ENCODE measurements at regions not wholly inside any gene's neighbourhood (a gene's known extent, or its start where the extent isn't known, plus 50 kb on each side); places are given as distances from the start of the nearest gene placed in this dataset.

DNA sequence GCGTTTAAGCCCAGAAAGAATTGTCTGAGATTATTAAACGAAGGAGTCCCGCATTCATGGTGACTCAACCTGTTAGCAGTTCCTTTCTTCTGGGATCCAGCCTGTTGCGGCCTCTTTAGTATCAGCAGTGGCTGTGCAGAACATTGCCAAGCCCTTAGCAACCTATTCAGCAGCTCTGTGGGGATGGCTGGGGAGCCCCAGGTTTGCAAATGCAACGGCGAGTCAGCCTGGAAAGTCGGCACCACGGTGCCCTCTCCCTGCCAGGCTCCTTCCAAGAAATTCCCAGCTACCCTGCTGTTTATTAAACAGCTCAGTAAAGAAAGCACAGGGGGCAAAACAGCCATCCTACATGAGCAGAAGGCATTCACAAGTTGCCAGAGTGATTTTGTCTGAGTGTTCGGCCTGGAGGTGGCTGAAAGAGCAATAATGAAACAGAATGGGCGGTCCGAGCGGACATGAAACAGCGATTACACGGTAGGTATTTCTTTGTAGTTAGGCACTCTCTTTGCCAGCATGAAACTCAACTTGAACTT, 198.3 kb downstream of the BAMBI start:
- Histone ChIP-seq H3K36me3 (ENCODE audit: insufficient read depth, insufficient read length, low read length) (no peaks in the 10 kb centered on the region), H3K4me3 (ENCODE audit: insufficient read length, low read depth) (peak overlapping the region; percentile 36), H3K4me1 (ENCODE audit: insufficient read depth, insufficient read length) (no peaks in the 10 kb centered on the region), H3K9ac (ENCODE audit: insufficient read length, low read depth) (peak overlapping the region; percentile 7), H3K9me3 (ENCODE audit: insufficient read depth, low read length) (no peaks in the 10 kb centered on the region), H3K27me3 (ENCODE audit: insufficient read depth, insufficient read length) (no peaks in the 10 kb centered on the region)
- TF ChIP-seq ZNF274 (IDR thresholded peaks at IDR 0.05; ENCODE audit: low read depth, low read length) = no peak
- TF ChIP-seq SUZ12 (IDR thresholded peaks at IDR 0.05; ENCODE audit: extremely low read depth, insufficient read depth, insufficient read length) = no peak
- TF ChIP-seq YY1 (IDR thresholded peaks at IDR 0.05; ENCODE audit: insufficient read depth, insufficient read length) = no peak
- peak; percentile 79 for DNase-seq (ENCODE audit: low read depth, low spot score)

DNA sequence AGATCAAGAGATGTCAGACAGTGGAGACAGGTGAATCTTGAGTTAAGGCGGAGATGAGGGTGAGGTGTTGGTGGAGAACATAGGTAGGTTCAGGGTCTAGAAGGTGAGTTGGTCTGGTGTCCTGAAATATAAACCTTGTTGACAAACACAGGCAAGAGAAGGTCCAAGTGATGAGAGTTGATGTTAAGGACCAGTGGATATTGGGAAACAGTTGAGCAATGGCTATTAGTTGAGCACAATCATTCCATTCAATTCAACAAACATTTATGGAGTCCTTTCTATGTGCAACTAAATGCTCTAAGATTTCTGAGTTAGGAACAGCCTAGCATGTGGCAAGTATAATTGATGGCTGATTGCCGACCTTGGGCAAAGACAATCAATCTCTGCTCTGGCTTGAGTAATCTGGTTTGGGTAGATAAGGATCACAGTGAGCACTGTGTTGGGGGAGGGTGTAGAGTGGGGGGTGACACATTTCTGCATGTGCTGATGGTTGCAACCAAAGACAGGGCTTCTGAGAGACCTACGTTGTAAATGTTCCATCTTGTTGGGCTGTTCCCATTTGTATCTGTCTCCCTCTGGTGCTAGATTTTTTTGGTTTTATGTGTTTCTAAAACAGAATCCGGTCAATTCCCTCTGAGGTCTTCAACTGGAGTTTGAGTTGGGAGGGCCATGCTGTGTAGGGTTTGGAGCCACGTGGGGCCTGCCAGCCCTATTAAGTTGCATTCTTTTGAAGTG, 201.1 kb downstream of the BAMBI start:
- H3K9me3 ChIP-seq (ENCODE audit: insufficient read depth, low read length) = no peaks in the 10 kb centered on the region
- TF ChIP-seq YY1 (IDR thresholded peaks at IDR 0.05; ENCODE audit: insufficient read depth, insufficient read length) = no peak
- no peak for TF ChIP-seq ZNF274 (IDR thresholded peaks at IDR 0.05; ENCODE audit: low read depth, low read length)
- TF ChIP-seq SUZ12 (IDR thresholded peaks at IDR 0.05; ENCODE audit: extremely low read depth, insufficient read depth, insufficient read length) = no peak
- no peaks in the 10 kb centered on the region for H3K27me3 ChIP-seq (ENCODE audit: insufficient read depth, insufficient read length)
- no peak for DNase-seq (ENCODE audit: low read depth, low spot score)
- H3K4me1 ChIP-seq (ENCODE audit: insufficient read depth, insufficient read length) = no peaks in the 10 kb centered on the region
- no peaks in the 10 kb centered on the region for H3K36me3 ChIP-seq (ENCODE audit: insufficient read depth, insufficient read length, low read length)
- H3K4me3 ChIP-seq (ENCODE audit: insufficient read length, low read depth) = no peak overlapping the region
- H3K9ac ChIP-seq (ENCODE audit: insufficient read length, low read depth) = no peak overlapping the region

DNA sequence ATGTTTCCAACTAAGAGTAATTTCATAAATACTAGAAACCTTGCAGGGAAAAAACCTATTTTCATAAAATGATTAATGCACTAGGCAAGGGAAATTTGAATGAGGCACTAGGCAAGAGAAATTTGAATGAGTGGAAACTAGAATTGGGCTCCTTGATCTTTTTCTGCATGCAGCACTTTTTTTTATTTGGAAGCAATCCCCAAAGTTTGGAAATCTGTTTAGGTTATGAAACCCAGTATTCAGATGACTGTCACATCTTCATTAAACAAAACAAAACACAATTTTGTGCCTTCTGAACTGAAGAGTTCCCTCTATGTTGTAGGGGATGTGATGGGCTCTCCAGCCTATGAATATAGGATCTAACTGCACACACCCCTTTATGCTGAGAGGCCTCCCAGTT, 201.9 kb downstream of the BAMBI start:
- no peaks in the 10 kb centered on the region for H3K9me3 ChIP-seq (ENCODE audit: insufficient read depth, low read length)
- H3K27me3 ChIP-seq (ENCODE audit: insufficient read depth, insufficient read length) = no peaks in the 10 kb centered on the region
- no peak overlapping the region for H3K4me3 ChIP-seq (ENCODE audit: insufficient read length, low read depth)
- DNase-seq (ENCODE audit: low read depth, low spot score) = no peak
- H3K36me3 ChIP-seq (ENCODE audit: insufficient read depth, insufficient read length, low read length) = no peaks in the 10 kb centered on the region
- H3K9ac ChIP-seq (ENCODE audit: insufficient read length, low read depth) = no peak overlapping the region
- no peaks in the 10 kb centered on the region for H3K4me1 ChIP-seq (ENCODE audit: insufficient read depth, insufficient read length)
- TF ChIP-seq SUZ12 (IDR thresholded peaks at IDR 0.05; ENCODE audit: extremely low read depth, insufficient read depth, insufficient read length) (no peak), ZNF274 (IDR thresholded peaks at IDR 0.05; ENCODE audit: low read depth, low read length) (no peak), YY1 (IDR thresholded peaks at IDR 0.05; ENCODE audit: insufficient read depth, insufficient read length) (no peak)

DNA sequence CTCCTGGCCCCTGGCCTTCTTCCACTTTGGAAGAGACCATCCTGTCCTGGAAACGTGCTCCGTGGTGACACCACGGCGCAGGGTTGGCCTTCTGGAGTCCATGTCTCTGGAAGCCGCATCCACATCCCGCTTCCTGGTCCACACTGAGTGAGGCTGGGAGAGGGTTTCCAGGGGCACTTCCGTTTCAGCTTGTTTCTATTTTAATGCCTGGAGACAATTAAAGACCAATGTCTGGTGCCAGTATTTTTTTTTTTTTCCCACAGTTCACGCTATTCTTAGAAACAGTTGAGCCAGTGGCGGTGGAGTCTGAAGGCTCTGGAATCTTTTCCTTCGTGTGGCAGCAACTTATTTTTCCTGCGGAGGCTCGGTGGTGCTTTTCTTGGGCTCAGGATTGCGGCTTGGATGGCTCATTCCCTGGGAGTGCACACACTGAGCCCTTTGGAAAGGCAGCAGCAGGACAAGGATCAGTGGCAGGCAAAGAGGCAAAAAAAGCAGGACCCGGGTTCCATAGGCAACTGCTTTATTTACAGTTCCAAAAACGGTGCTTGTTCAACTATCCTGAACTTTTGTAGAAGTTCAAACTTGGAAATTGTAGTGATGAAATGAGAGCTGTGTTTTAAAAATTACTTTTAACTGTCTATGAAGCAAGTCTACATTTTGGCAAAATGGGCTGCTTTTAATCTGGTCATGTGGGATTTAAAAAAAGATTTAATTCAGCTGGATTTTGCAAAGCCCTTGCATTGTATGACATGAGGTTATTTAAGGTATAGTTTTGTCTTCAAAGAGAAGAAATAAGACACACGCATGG, 202.8 kb downstream of the BAMBI start:
- Histone ChIP-seq H3K4me3 (ENCODE audit: insufficient read length, low read depth) (no peak overlapping the region), H3K9me3 (ENCODE audit: insufficient read depth, low read length) (no peaks in the 10 kb centered on the region), H3K36me3 (ENCODE audit: insufficient read depth, insufficient read length, low read length) (no peaks in the 10 kb centered on the region), H3K4me1 (ENCODE audit: insufficient read depth, insufficient read length) (no peaks in the 10 kb centered on the region), H3K9ac (ENCODE audit: insufficient read length, low read depth) (no peak overlapping the region), H3K27me3 (ENCODE audit: insufficient read depth, insufficient read length) (no peaks in the 10 kb centered on the region)
- no peak for DNase-seq (ENCODE audit: low read depth, low spot score)
- no peak for TF ChIP-seq YY1 (IDR thresholded peaks at IDR 0.05; ENCODE audit: insufficient read depth, insufficient read length)
- TF ChIP-seq SUZ12 (IDR thresholded peaks at IDR 0.05; ENCODE audit: extremely low read depth, insufficient read depth, insufficient read length) = no peak
- TF ChIP-seq ZNF274 (IDR thresholded peaks at IDR 0.05; ENCODE audit: low read depth, low read length) = no peak

DNA sequence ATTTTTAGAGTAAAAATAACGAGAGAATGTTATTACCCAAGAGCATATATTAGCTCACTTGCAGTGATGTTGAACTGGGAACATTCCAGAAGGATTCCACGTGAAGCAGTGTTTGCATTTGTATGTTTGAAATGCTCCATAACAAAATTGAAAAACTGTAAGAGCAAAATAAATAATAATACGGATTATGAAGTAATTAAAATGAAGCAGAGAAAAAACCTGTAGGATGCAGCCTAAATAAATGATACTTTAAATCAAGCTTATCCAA, 203.3 kb downstream of the BAMBI start:
- Histone ChIP-seq H3K9me3 (ENCODE audit: insufficient read depth, low read length) (no peaks in the 10 kb centered on the region), H3K36me3 (ENCODE audit: insufficient read depth, insufficient read length, low read length) (no peaks in the 10 kb centered on the region), H3K4me3 (ENCODE audit: insufficient read length, low read depth) (no peak overlapping the region), H3K9ac (ENCODE audit: insufficient read length, low read depth) (no peak overlapping the region), H3K4me1 (ENCODE audit: insufficient read depth, insufficient read length) (no peaks in the 10 kb centered on the region), H3K27me3 (ENCODE audit: insufficient read depth, insufficient read length) (no peaks in the 10 kb centered on the region)
- DNase-seq (ENCODE audit: low read depth, low spot score) = no peak
- no peak for TF ChIP-seq SUZ12 (IDR thresholded peaks at IDR 0.05; ENCODE audit: extremely low read depth, insufficient read depth, insufficient read length)
- TF ChIP-seq ZNF274 (IDR thresholded peaks at IDR 0.05; ENCODE audit: low read depth, low read length) = no peak

DNA sequence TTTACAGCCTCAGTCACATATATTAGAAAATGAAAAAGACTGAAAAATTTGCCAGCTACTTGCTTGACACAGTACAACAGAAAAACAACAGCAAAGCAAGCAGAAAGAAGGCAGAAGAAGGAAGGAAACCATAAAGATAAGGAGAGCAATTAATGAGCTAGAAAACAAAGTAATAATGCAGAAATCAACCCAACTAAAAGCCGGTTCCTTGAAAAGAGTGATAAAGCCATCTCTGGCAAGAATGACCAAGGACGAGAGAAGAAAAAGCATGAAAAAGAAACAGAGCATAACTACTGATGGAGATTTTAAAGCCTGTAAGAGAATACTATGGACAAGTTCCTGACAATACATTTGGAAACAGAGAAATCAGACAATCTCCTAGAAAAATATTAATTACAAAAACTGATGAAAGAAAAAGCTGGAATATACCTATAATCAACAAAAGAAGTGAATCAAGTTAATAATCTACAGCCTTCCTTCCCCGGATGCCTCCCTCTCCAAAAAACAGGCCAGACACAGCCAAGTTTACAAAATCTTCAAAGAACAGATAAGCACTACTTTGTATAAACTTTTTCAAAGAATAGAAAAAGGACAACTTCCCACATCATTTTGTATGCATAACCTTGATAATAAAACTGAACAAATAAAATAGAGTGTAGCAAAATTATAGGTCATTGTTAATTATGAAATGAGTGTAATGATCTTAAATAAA, 204.0 kb downstream of the BAMBI start:
- H3K9me3 ChIP-seq (ENCODE audit: insufficient read depth, low read length) = no peaks in the 10 kb centered on the region
- no peak overlapping the region for H3K9ac ChIP-seq (ENCODE audit: insufficient read length, low read depth)
- DNase-seq (ENCODE audit: low read depth, low spot score) = no peak
- H3K27me3 ChIP-seq (ENCODE audit: insufficient read depth, insufficient read length) = no peaks in the 10 kb centered on the region
- no peaks in the 10 kb centered on the region for H3K4me1 ChIP-seq (ENCODE audit: insufficient read depth, insufficient read length)
- no peaks in the 10 kb centered on the region for H3K36me3 ChIP-seq (ENCODE audit: insufficient read depth, insufficient read length, low read length)
- no peak for TF ChIP-seq ZNF274 (IDR thresholded peaks at IDR 0.05; ENCODE audit: low read depth, low read length)
- TF ChIP-seq SUZ12 (IDR thresholded peaks at IDR 0.05; ENCODE audit: extremely low read depth, insufficient read depth, insufficient read length) = no peak
- TF ChIP-seq YY1 (IDR thresholded peaks at IDR 0.05; ENCODE audit: insufficient read depth, insufficient read length) = no peak
- H3K4me3 ChIP-seq (ENCODE audit: insufficient read length, low read depth) = no peak overlapping the region
